ENCODE measurements at regions not wholly inside any gene's neighbourhood (a gene's known extent, or its start where the extent isn't known, plus 50 kb on each side); places are given as distances from the start of the nearest gene placed in this dataset.

- TF ChIP-seq REST (IDR thresholded peaks at IDR 0.05; ENCODE audit: low read depth), result no peak
- no peak for TF ChIP-seq TCF12 (IDR thresholded peaks at IDR 0.05; ENCODE audit: low read depth)
- no peak for TF ChIP-seq USF1 (IDR thresholded peaks at IDR 0.05)
Measured at GRCh38 chr12:28994179-28994715, 154.8 kb upstream of the FAR2 start.

- TF ChIP-seq NFIC (IDR thresholded peaks at IDR 0.05), result no peak
- no peak for TF ChIP-seq RAD21 (IDR thresholded peaks at IDR 0.05; ENCODE audit: low read depth)
- no peak for TF ChIP-seq ZBTB7A (IDR thresholded peaks at IDR 0.05; ENCODE audit: low read depth)
- no peak for TF ChIP-seq REST (IDR thresholded peaks at IDR 0.05; ENCODE audit: low read depth)
- no peak for TF ChIP-seq CREB1 (IDR thresholded peaks at IDR 0.05; ENCODE audit: low read depth)
- TF ChIP-seq TEAD4 (IDR thresholded peaks at IDR 0.05), result no peak
- TF ChIP-seq FOXM1 (IDR thresholded peaks at IDR 0.05; ENCODE audit: borderline replicate concordance, low read depth), result no peak
- TF ChIP-seq YY1 (IDR thresholded peaks at IDR 0.05; ENCODE audit: low read depth), result no peak
- no peak for TF ChIP-seq CEBPB (IDR thresholded peaks at IDR 0.05)
- TF ChIP-seq TAF1 (IDR thresholded peaks at IDR 0.05; ENCODE audit: low read depth), result no peak
Measured at GRCh38 chr12:28996688-28997087, 152.4 kb upstream of the FAR2 start.

- TF ChIP-seq RAD21 (IDR thresholded peaks at IDR 0.05; ENCODE audit: low read depth) (peak; percentile 47; the same call in 1 of the 2 replicates), REST (IDR thresholded peaks at IDR 0.05; ENCODE audit: low read depth) (no peak)
Measured at GRCh38 chr12:28998662-28999120, 150.4 kb upstream of the FAR2 start.

- TF ChIP-seq YY1 (IDR thresholded peaks at IDR 0.05; ENCODE audit: low read depth) (no peak), MAX (IDR thresholded peaks at IDR 0.05) (no peak), FOXM1 (IDR thresholded peaks at IDR 0.05; ENCODE audit: borderline replicate concordance, low read depth) (no peak), TAF1 (IDR thresholded peaks at IDR 0.05; ENCODE audit: low read depth) (no peak), EGR1 (IDR thresholded peaks at IDR 0.05) (no peak), EP300 (IDR thresholded peaks at IDR 0.05; ENCODE audit: borderline replicate concordance) (no peak), TEAD4 (IDR thresholded peaks at IDR 0.05) (no peak), REST (IDR thresholded peaks at IDR 0.05; ENCODE audit: low read depth) (no peak), CREB1 (IDR thresholded peaks at IDR 0.05; ENCODE audit: low read depth) (no peak), CEBPB (IDR thresholded peaks at IDR 0.05) (no peak), ZBTB7A (IDR thresholded peaks at IDR 0.05; ENCODE audit: low read depth) (no peak), USF1 (IDR thresholded peaks at IDR 0.05) (no peak), NFIC (IDR thresholded peaks at IDR 0.05) (no peak), RAD21 (IDR thresholded peaks at IDR 0.05; ENCODE audit: low read depth) (no peak), TCF12 (IDR thresholded peaks at IDR 0.05; ENCODE audit: low read depth) (no peak)
Measured at GRCh38 chr12:29004066-29004935, 144.8 kb upstream of the FAR2 start.

Data from Ishikawa (cell line).